GM12891 (cell line): ENCODE measurements at regions not wholly inside any gene's neighbourhood (a gene's known extent, or its start where the extent isn't known, plus 50 kb on each side); places are given as distances from the start of the nearest gene placed in this dataset.
"Not testable (repeated sequence)": the region's sequence is repeated elsewhere in the genome, so short reads cannot be mapped to it uniquely, and the experiment has no call there.

ENCODE experiments used
- PAX5 ChIP-seq: IDR thresholded peaks from 2 replicates; pipeline ENCODE4 v1.6.1; 2011; ENCODE audit warnings: low read length, moderate library complexity, mild to moderate bottlenecking; ENCODE audit not compliant: insufficient read depth, severe bottlenecking
- POLR2A ChIP-seq: IDR thresholded peaks from 2 replicates; pipeline ENCODE4 v1.6.1; 2011; ENCODE audit warnings: low read depth, low read length, control low read depth
- POLR2AphosphoS5 ChIP-seq: IDR thresholded peaks from 2 replicates; pipeline ENCODE4 v1.6.1; 2011; ENCODE audit warnings: low read depth, low read length, control low read depth
- POU2F2 ChIP-seq: IDR thresholded peaks from 2 replicates; pipeline ENCODE4 v1.6.1; 2011; ENCODE audit warnings: low read depth, mild to moderate bottlenecking, control low read depth, low read length, moderate library complexity
- SPI1 ChIP-seq: IDR thresholded peaks from 2 replicates; pipeline ENCODE4 v1.6.1; 2011; ENCODE audit warnings: low read depth, low read length, control low read depth
- TAF1 ChIP-seq: IDR thresholded peaks from 2 replicates; pipeline ENCODE4 v1.6.1; 2011; ENCODE audit warnings: low read depth, low read length, control low read depth

- not testable (repeated sequence) for TF ChIP-seq SPI1, POLR2AphosphoS5, POLR2A, PAX5, TAF1, POU2F2
These were observed 212.0 kb upstream of the FKBP1C start for GRCh38 chr6:62999242-62999641.
